ENCODE measurements at regions not wholly inside any gene's neighbourhood (a gene's known extent, or its start where the extent isn't known, plus 50 kb on each side); places are given as distances from the start of the nearest gene placed in this dataset.
"Not testable (repeated sequence)": the region's sequence is repeated elsewhere in the genome, so short reads cannot be mapped to it uniquely, and the experiment has no call there.

DNA sequence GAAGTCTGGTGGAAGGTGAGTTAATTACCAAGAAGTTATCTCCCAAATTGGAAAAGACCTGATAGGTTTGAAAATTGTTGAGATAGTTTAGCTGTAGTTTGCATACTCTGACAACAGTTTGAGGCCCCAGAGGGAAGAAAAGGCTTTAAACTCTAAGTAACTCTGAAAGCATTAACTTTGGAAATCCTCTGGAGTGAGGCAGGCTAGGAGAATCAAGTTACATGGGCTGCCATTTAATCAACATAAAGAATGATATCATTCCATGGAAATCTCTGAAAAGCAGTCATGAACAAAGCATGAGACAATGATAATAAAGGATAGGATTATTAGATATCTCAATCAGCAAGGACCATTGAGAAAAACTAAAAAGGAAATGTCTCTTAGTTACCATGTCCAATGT lies 647.1 kb downstream of the ANKRD50 start:
- DNase-seq (ENCODE audit: extremely low spot score) = no peak
- ChIA-PET POLR2A (no interaction called here), CTCF (no interaction called here)
- TF ChIP-seq ZNF384 (IDR thresholded peaks at IDR 0.05) (no peak), ARNT (IDR thresholded peaks at IDR 0.05) (no peak), FOXM1 (IDR thresholded peaks at IDR 0.05; ENCODE audit: borderline replicate concordance) (no peak), HDGF (IDR thresholded peaks at IDR 0.05; ENCODE audit: borderline replicate concordance) (no peak), FOXK2 (IDR thresholded peaks at IDR 0.05) (no peak), BHLHE40 (IDR thresholded peaks at IDR 0.05; ENCODE audit: borderline replicate concordance) (no peak), LEF1 (IDR thresholded peaks at IDR 0.05; ENCODE audit: borderline replicate concordance) (no peak), L3MBTL2 (conservative IDR thresholded peaks at IDR 0.05) (no peak), CTBP1 (IDR thresholded peaks at IDR 0.05; ENCODE audit: borderline replicate concordance) (no peak), SUZ12 (IDR thresholded peaks at IDR 0.05) (no peak), ELF4 (IDR thresholded peaks at IDR 0.05) (no peak), SP1 (IDR thresholded peaks at IDR 0.05) (no peak), NFRKB (IDR thresholded peaks at IDR 0.05) (no peak), FOXA1 (IDR thresholded peaks at IDR 0.05) (no peak), TARDBP (IDR thresholded peaks at IDR 0.05) (no peak), PKNOX1 (IDR thresholded peaks at IDR 0.05) (no peak)

DNA sequence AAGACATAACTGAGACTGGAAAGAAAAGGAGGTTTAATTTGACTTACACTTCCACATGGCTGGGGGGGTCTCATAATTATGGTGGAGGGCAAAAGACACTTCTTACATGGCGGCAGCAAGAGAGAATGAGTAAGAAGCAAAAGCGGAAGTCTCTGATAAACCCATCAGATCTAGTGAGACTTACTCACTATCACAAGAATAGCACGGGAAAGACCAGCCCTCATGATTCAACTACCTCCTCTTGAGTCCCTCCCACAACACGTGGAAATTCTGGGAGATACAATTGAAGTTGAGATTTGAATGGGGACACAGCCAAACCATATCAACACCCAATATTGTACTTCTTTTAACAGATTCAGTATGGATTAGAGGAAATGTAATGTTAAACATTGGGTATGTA lies 646.6 kb downstream of the ANKRD50 start:
- TF ChIP-seq ZNF384 (IDR thresholded peaks at IDR 0.05) = no peak
- no peak for TF ChIP-seq FOXA1 (IDR thresholded peaks at IDR 0.05)
- TF ChIP-seq CTBP1 (IDR thresholded peaks at IDR 0.05; ENCODE audit: borderline replicate concordance) = no peak
- no peak for TF ChIP-seq NFRKB (IDR thresholded peaks at IDR 0.05)
- no peak for TF ChIP-seq HDGF (IDR thresholded peaks at IDR 0.05; ENCODE audit: borderline replicate concordance)
- TF ChIP-seq BHLHE40 (IDR thresholded peaks at IDR 0.05; ENCODE audit: borderline replicate concordance) = no peak
- no peak for TF ChIP-seq SP1 (IDR thresholded peaks at IDR 0.05)
- TF ChIP-seq TARDBP (IDR thresholded peaks at IDR 0.05) = no peak
- no peak for TF ChIP-seq FOXM1 (IDR thresholded peaks at IDR 0.05; ENCODE audit: borderline replicate concordance)
- no peak for TF ChIP-seq LEF1 (IDR thresholded peaks at IDR 0.05; ENCODE audit: borderline replicate concordance)
- DNase-seq (ENCODE audit: extremely low spot score) = no peak
- CTCF ChIA-PET = no interaction called here
- POLR2A ChIA-PET = no interaction called here

GRCh38 chr4:124066595-124066994 lies 645.9 kb downstream of the ANKRD50 start:
- DNase-seq (ENCODE audit: extremely low spot score) = no peak
- TF ChIP-seq BHLHE40 (IDR thresholded peaks at IDR 0.05; ENCODE audit: borderline replicate concordance) = no peak
- TF ChIP-seq TARDBP (IDR thresholded peaks at IDR 0.05) = no peak
- TF ChIP-seq SUZ12 (IDR thresholded peaks at IDR 0.05) = no peak
- no peak for TF ChIP-seq ELF4 (IDR thresholded peaks at IDR 0.05)
- TF ChIP-seq L3MBTL2 (conservative IDR thresholded peaks at IDR 0.05) = no peak
- TF ChIP-seq FOXA1 (IDR thresholded peaks at IDR 0.05) = no peak
- TF ChIP-seq FOXK2 (IDR thresholded peaks at IDR 0.05) = no peak
- TF ChIP-seq ZNF384 (IDR thresholded peaks at IDR 0.05) = no peak
- TF ChIP-seq SP1 (IDR thresholded peaks at IDR 0.05) = no peak
- ChIA-PET POLR2A (no interaction called here), CTCF (no interaction called here)

DNA sequence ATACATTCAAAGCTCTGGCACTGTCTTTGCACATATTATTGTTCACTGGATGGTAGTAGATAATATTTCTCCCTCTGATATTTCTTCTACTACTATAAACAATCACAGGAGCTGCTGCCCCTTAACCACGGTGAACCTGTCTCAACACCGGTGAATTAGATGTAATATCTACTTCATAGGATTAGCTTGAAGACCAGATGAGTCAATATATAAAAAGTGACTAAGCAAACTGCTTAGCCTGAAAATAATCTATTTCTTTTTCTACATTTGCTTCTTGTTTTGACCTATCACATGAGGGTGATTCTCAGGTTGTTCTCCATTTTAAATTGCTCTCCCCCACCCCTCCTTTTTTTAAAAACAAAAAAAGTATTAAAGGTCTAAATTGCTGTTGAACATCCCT lies 645.5 kb downstream of the ANKRD50 start:
- ChIA-PET POLR2A (no interaction called here), CTCF (no interaction called here)
- TF ChIP-seq L3MBTL2 (conservative IDR thresholded peaks at IDR 0.05) (no peak), CTBP1 (IDR thresholded peaks at IDR 0.05; ENCODE audit: borderline replicate concordance) (no peak), ARNT (IDR thresholded peaks at IDR 0.05) (no peak), SP1 (IDR thresholded peaks at IDR 0.05) (no peak), LEF1 (IDR thresholded peaks at IDR 0.05; ENCODE audit: borderline replicate concordance) (no peak), FOXK2 (IDR thresholded peaks at IDR 0.05) (no peak), BHLHE40 (IDR thresholded peaks at IDR 0.05; ENCODE audit: borderline replicate concordance) (no peak), SUZ12 (IDR thresholded peaks at IDR 0.05) (no peak), TARDBP (IDR thresholded peaks at IDR 0.05) (no peak), ZNF384 (IDR thresholded peaks at IDR 0.05) (no peak), HDGF (IDR thresholded peaks at IDR 0.05; ENCODE audit: borderline replicate concordance) (no peak), FOXA1 (IDR thresholded peaks at IDR 0.05) (no peak), NFRKB (IDR thresholded peaks at IDR 0.05) (no peak), ELF4 (IDR thresholded peaks at IDR 0.05) (no peak), FOXM1 (IDR thresholded peaks at IDR 0.05; ENCODE audit: borderline replicate concordance) (no peak), PKNOX1 (IDR thresholded peaks at IDR 0.05) (no peak)
- DNase-seq (ENCODE audit: extremely low spot score) = no peak

- TF ChIP-seq BHLHE40 (IDR thresholded peaks at IDR 0.05; ENCODE audit: borderline replicate concordance) = no peak
- no peak for TF ChIP-seq FOXM1 (IDR thresholded peaks at IDR 0.05; ENCODE audit: borderline replicate concordance)
- no peak for TF ChIP-seq NFRKB (IDR thresholded peaks at IDR 0.05)
- no peak for TF ChIP-seq LEF1 (IDR thresholded peaks at IDR 0.05; ENCODE audit: borderline replicate concordance)
- TF ChIP-seq FOXK2 (IDR thresholded peaks at IDR 0.05) = no peak
- TF ChIP-seq L3MBTL2 (conservative IDR thresholded peaks at IDR 0.05) = no peak
- TF ChIP-seq ARNT (IDR thresholded peaks at IDR 0.05) = no peak
- TF ChIP-seq CTBP1 (IDR thresholded peaks at IDR 0.05; ENCODE audit: borderline replicate concordance) = no peak
- no peak for TF ChIP-seq SUZ12 (IDR thresholded peaks at IDR 0.05)
- no peak for TF ChIP-seq ELF4 (IDR thresholded peaks at IDR 0.05)
- no peak for TF ChIP-seq ZNF384 (IDR thresholded peaks at IDR 0.05)
- no peak for TF ChIP-seq SP1 (IDR thresholded peaks at IDR 0.05)
- TF ChIP-seq PKNOX1 (IDR thresholded peaks at IDR 0.05) = no peak
- TF ChIP-seq HDGF (IDR thresholded peaks at IDR 0.05; ENCODE audit: borderline replicate concordance) = no peak
- no peak for TF ChIP-seq TARDBP (IDR thresholded peaks at IDR 0.05)
- TF ChIP-seq FOXA1 (IDR thresholded peaks at IDR 0.05) = no peak
- no peak for DNase-seq (ENCODE audit: extremely low spot score)
- ChIA-PET POLR2A (no interaction called here), CTCF (no interaction called here)
Observed at GRCh38 chr4:124070688-124071484, 641.6 kb downstream of the ANKRD50 start.

DNA sequence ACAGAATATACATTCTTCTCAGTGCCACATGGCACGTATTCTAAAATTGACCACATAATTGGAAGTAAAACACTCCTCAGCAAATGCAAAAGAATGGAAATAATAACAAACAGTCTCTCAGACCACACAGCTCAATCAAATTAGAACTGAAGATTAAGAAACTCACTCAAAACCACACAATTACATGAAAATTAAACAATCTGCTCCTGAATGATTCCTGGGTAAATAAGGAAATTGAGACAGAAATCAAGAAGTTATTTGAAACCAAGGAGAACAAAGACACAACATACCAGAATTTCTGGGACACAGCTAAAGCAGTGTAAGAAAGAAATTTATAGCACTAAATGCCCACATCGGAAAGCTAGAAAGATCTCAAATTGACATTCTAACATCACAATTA lies 637.3 kb downstream of the ANKRD50 start:
- DNase-seq (ENCODE audit: extremely low spot score) = not testable (repeated sequence)
- CTCF ChIA-PET = interaction anchor here (0.7 kb wide), 1 partner anchor 80 kb away, joined by 4 read pairs; no protein-coding TSS in a partner anchor

More for the DNA sequence above, 637.3 kb downstream of the ANKRD50 start:
- POLR2A ChIA-PET = not testable (repeated sequence)
